HEK293 (cell line): ENCODE measurements at regions not wholly inside any gene's neighbourhood (a gene's known extent, or its start where the extent isn't known, plus 50 kb on each side); places are given as distances from the start of the nearest gene placed in this dataset.

Experiments used
- CTCF ChIA-PET: fragments of 350-600 bp; formaldehyde crosslinking; extraction: SDS; loops from one replicate; lab custom pipeline; 2021; ENCODE audit warnings: antibody characterized with exemption; lab: Yijun Ruan, JAX
- POLR2A ChIA-PET: fragments of 300-600 bp; formaldehyde crosslinking; extraction: SDS; loops from one replicate; lab custom pipeline; 2020; ENCODE audit warnings: antibody characterized with exemption, inconsistent platforms; lab: Yijun Ruan, JAX
- H3K27ac ChIP-seq: fragments of 200-500 bp; sonication (Bioruptor generic); 2 replicates; pipeline ENCODE4 v1.5.1; 2014; ENCODE audit warnings: low read depth, low read length, control low read depth, inconsistent platforms; ENCODE audit errors: extremely low read depth
- H3K36me3 ChIP-seq, 2 experiments: fragments of 200-500 bp in 1 of 2; sonication (Bioruptor generic) in 1 of 2; 1 replicate in 1 of 2; 2 replicates in 1 of 2; pipeline ENCODE4 v1.5.1; 2014 to 2017; ENCODE audit warnings: inconsistent platforms in 2 of 2, low read length in 2 of 2; ENCODE audit not compliant: control insufficient read depth in 2 of 2, insufficient read depth in 1 of 2
- H3K4me1 ChIP-seq: fragments of 200-500 bp; sonication (Bioruptor generic); 2 replicates; pipeline ENCODE4 v1.5.1; 2014; ENCODE audit warnings: mild to moderate bottlenecking, low read length, inconsistent platforms; ENCODE audit not compliant: control insufficient read depth, insufficient read depth
- H3K4me3 ChIP-seq: 2 replicates; pipeline ENCODE4 v1.5.1; 2011; ENCODE audit warnings: low read depth, mild to moderate bottlenecking, control low read depth, low read length, moderate library complexity
- H3K9me3 ChIP-seq: fragments of 200-500 bp; sonication (Bioruptor generic); 2 replicates; pipeline ENCODE4 v1.5.1; 2014; ENCODE audit warnings: low read depth, low read length, inconsistent platforms; ENCODE audit not compliant: control insufficient read depth, insufficient read depth
- EGR2 ChIP-seq: fragments of 450-650 bp; formaldehyde crosslinking; IDR thresholded peaks from 2 replicates; pipeline ENCODE4 v1.5.1; 2016; ENCODE audit warnings: low read depth, missing biosample characterization, missing genetic modification characterization
- GLIS1 ChIP-seq: fragments of 450-650 bp; formaldehyde crosslinking; IDR thresholded peaks from 2 replicates; pipeline ENCODE4 v1.5.1; 2016; ENCODE audit warnings: missing biosample characterization, missing genetic modification characterization
- OVOL3 ChIP-seq: fragments of 450-650 bp; formaldehyde crosslinking; IDR thresholded peaks from 2 replicates; pipeline ENCODE4 v1.5.1; 2016; ENCODE audit warnings: missing biosample characterization, missing genetic modification characterization
- SCRT1 ChIP-seq: fragments of 450-650 bp; formaldehyde crosslinking; IDR thresholded peaks from 2 replicates; pipeline ENCODE4 v1.5.1; 2016; ENCODE audit warnings: missing biosample characterization, missing genetic modification characterization, borderline replicate concordance
- ZBTB17 ChIP-seq: fragments of 450-650 bp; formaldehyde crosslinking; IDR thresholded peaks from 2 replicates; pipeline ENCODE4 v1.5.1; 2016; ENCODE audit warnings: missing biosample characterization, missing genetic modification characterization
- ZBTB7A ChIP-seq: fragments of 450-650 bp; formaldehyde crosslinking; IDR thresholded peaks from 2 replicates; pipeline ENCODE4 v1.5.1; 2016; ENCODE audit warnings: low read depth, missing biosample characterization, missing genetic modification characterization
- ZFP41 ChIP-seq: fragments of 450-650 bp; formaldehyde crosslinking; IDR thresholded peaks from 2 replicates; pipeline ENCODE4 v1.5.1; 2016; ENCODE audit warnings: missing biosample characterization, missing genetic modification characterization, borderline replicate concordance
- ZNF112 ChIP-seq: fragments of 450-650 bp; formaldehyde crosslinking; IDR thresholded peaks from 2 replicates; pipeline ENCODE4 v1.5.0; 2017; ENCODE audit warnings: missing biosample characterization, missing genetic modification characterization
- ZNF138 ChIP-seq: fragments of 450-650 bp; formaldehyde crosslinking; IDR thresholded peaks from 2 replicates; pipeline ENCODE4 v1.5.1; 2016; ENCODE audit warnings: missing biosample characterization, missing genetic modification characterization, borderline replicate concordance
- ZNF146 ChIP-seq: fragments of 450-650 bp; formaldehyde crosslinking; IDR thresholded peaks from 2 replicates; pipeline ENCODE4 v1.5.1; 2016; ENCODE audit warnings: missing biosample characterization, missing genetic modification characterization
- ZNF184 ChIP-seq: fragments of 450-650 bp; IDR thresholded peaks from 2 replicates; pipeline ENCODE4 v1.5.1; 2018; ENCODE audit warnings: missing biosample characterization, mild to moderate bottlenecking, missing genetic modification characterization
- ZNF274 ChIP-seq, 2 experiments: fragments of 200-500 bp in 1 of 2; fragments of 450-650 bp in 1 of 2; sonication (Bioruptor generic) in 1 of 2; formaldehyde crosslinking in 1 of 2; IDR thresholded peaks; 2 replicates each; pipeline versions ENCODE4 v1.5.1 to v1.6.1; 2014 to 2016; ENCODE audit warnings: borderline replicate concordance in 1 of 2, inconsistent platforms in 1 of 2, low read length in 1 of 2, missing biosample characterization in 1 of 2, missing genetic modification characterization in 1 of 2
- ZNF404 ChIP-seq: fragments of 450-650 bp; formaldehyde crosslinking; IDR thresholded peaks from 2 replicates; pipeline ENCODE4 v1.5.1; 2017; ENCODE audit warnings: missing biosample characterization, missing genetic modification characterization
- ZNF510 ChIP-seq: fragments of 450-650 bp; formaldehyde crosslinking; IDR thresholded peaks from 2 replicates; pipeline ENCODE4 v1.5.1; 2018; ENCODE audit warnings: mild to moderate bottlenecking, missing genetic modification characterization, missing biosample characterization; ENCODE audit not compliant: insufficient replicate concordance
- ZNF544 ChIP-seq: fragments of 450-650 bp; formaldehyde crosslinking; IDR thresholded peaks from 2 replicates; pipeline ENCODE4 v1.5.0; 2017; ENCODE audit warnings: missing biosample characterization, missing genetic modification characterization
- ZNF626 ChIP-seq: fragments of 450-650 bp; sonication (Bioruptor Pico); formaldehyde crosslinking; IDR thresholded peaks from 2 replicates; pipeline ENCODE4 v1.5.1; 2018; ENCODE audit warnings: missing biosample characterization, missing genetic modification characterization, inconsistent platforms
- ZNF701 ChIP-seq: fragments of 450-650 bp; formaldehyde crosslinking; IDR thresholded peaks from 2 replicates; pipeline ENCODE4 v1.5.1; 2016; ENCODE audit warnings: missing biosample characterization, missing genetic modification characterization
- ZNF837 ChIP-seq: fragments of 450-650 bp; formaldehyde crosslinking; IDR thresholded peaks from 2 replicates; pipeline ENCODE4 v1.5.1; 2016; ENCODE audit warnings: missing biosample characterization, missing genetic modification characterization
- ZSCAN16 ChIP-seq: fragments of 450-650 bp; formaldehyde crosslinking; IDR thresholded peaks from 2 replicates; pipeline ENCODE4 v1.5.1; 2016; ENCODE audit warnings: missing biosample characterization, missing genetic modification characterization
- TF ChIP-seq, protein P1 (sequence below): fragments of 450-650 bp; IDR thresholded peaks from 2 replicates; pipeline ENCODE4 v1.5.1; 2018; ENCODE audit warnings: missing biosample characterization, missing genetic modification characterization
- TF ChIP-seq, protein P2 (sequence below): fragments of 450-650 bp; formaldehyde crosslinking; IDR thresholded peaks from 2 replicates; pipeline ENCODE4 v1.5.1; 2016; ENCODE audit warnings: missing biosample characterization, missing genetic modification characterization, low read depth
- TF ChIP-seq, protein P3 (sequence below): fragments of 450-650 bp; formaldehyde crosslinking; conservative IDR thresholded peaks from 2 replicates; pipeline ENCODE4 v1.5.1; 2016; ENCODE audit warnings: low read depth, missing biosample characterization, missing genetic modification characterization
- TF ChIP-seq, protein P4 (sequence below): fragments of 450-650 bp; formaldehyde crosslinking; IDR thresholded peaks from 2 replicates; pipeline ENCODE4 v1.5.1; 2016; ENCODE audit warnings: missing biosample characterization, missing genetic modification characterization

DNA sequence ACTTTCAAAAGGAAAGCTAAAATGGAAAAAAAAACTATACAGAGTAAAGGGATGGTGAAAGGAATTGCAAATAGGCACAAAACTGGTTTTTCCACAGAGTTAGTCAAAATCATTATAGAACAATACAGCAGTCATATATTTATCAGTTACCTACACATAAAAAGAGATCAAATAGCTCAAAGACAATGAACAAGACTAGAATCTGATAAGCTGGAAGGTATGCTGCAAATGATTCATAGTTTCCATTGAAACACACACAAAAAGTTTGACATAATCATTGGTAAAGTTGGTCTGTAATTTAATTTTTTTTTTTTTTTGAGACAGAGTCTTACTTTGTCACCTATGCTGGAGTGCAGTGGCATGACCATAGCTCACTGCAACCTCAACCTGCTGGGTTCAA is 92.4 kb upstream of the SGCE start (continued):
- TF ChIP-seq GLIS1 (tag by site-specific recombination) = no peak

DNA sequence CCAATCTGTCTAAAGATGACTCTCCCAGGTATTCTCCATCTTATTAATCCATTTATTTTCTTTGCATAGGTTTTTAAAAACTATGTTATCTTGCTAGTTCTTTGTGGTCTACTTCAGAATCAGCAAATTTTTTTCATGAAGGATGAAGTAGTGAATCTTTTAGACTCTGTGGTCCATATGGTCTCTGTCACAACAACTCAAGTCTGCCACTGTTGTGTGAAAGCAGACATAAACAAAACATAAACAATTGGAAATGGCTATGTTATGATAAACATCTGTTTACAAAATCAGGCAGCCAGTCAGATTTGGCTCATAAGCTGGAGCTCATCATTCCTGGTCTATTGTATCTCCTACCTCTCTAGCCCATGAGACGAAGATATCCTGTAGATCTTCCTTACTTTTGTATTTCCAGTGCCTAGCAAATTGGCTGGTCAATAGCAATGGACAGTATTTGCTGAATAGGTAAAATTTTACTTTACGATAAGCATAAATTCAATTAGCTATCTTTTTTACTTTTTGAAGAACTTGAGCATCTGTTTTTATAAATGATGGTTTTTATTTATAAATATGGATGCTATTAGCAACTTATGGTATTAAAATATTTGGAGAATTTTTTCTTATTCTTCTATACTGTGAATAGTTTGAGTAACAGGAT is 104.6 kb upstream of the SGCE start:
- Histone ChIP-seq H3K27ac (no peak overlapping the region), H3K4me1 (no peaks in the 10 kb centered on the region), H3K9me3 (no peaks in the 10 kb centered on the region), H3K36me3 (no peaks in the 10 kb centered on the region), H3K4me3 (no peak overlapping the region)
- ChIA-PET POLR2A (no interaction called here), CTCF (no interaction called here)
- TF ChIP-seq ZNF274 (IDR thresholded peaks at IDR 0.05; ENCODE audit: low read length) (no peak), ZNF274 (tag by site-specific recombination; IDR thresholded peaks at IDR 0.05; ENCODE audit: borderline replicate concordance) (no peak), ZNF184 (no peak), ZNF138 (tag by site-specific recombination) (no peak), ZNF837 (tag by site-specific recombination) (no peak), ZBTB7A (tag by site-specific recombination) (no peak), ZNF626 (no peak), ZNF404 (no peak), OVOL3 (tag by site-specific recombination) (no peak), ZNF510 (tag by site-specific recombination) (no peak)
- TF ChIP-seq, protein P1, sequence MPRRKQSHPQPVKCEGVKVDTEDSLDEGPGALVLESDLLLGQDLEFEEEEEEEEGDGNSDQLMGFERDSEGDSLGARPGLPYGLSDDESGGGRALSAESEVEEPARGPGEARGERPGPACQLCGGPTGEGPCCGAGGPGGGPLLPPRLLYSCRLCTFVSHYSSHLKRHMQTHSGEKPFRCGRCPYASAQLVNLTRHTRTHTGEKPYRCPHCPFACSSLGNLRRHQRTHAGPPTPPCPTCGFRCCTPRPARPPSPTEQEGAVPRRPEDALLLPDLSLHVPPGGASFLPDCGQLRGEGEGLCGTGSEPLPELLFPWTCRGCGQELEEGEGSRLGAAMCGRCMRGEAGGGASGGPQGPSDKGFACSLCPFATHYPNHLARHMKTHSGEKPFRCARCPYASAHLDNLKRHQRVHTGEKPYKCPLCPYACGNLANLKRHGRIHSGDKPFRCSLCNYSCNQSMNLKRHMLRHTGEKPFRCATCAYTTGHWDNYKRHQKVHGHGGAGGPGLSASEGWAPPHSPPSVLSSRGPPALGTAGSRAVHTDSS (tag by site-specific recombination) = no peak

DNA sequence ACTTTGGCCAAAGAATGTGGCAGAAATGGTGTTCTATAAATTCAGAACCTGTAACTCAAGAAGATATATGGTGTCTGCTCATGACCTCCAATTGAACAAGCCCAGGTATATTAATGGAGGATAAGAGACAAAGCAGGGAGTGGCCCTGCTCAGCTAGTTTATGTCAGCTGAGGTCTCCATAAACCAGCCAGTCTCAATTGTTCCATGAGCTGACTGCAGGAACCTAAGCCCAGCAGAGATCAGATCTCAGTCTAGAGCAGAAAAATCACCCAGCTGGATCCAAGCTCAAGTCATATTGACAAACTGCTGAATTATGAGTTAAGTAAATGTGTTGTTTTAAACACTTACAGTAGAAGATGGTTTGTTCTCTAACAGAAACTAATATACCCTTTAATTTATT is 105.5 kb upstream of the SGCE start:
- TF ChIP-seq ZFP41 (tag by site-specific recombination) = no peak
- no peak for TF ChIP-seq ZBTB17
- no peak for TF ChIP-seq EGR2 (tag by site-specific recombination)
- TF ChIP-seq, protein P2, sequence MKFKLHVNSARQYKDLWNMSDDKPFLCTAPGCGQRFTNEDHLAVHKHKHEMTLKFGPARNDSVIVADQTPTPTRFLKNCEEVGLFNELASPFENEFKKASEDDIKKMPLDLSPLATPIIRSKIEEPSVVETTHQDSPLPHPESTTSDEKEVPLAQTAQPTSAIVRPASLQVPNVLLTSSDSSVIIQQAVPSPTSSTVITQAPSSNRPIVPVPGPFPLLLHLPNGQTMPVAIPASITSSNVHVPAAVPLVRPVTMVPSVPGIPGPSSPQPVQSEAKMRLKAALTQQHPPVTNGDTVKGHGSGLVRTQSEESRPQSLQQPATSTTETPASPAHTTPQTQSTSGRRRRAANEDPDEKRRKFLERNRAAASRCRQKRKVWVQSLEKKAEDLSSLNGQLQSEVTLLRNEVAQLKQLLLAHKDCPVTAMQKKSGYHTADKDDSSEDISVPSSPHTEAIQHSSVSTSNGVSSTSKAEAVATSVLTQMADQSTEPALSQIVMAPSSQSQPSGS = no peak
- no peak for TF ChIP-seq ZNF544
- TF ChIP-seq, all 188 proteins: peak for 0
- ChIA-PET CTCF (no interaction called here), POLR2A (no interaction called here)
- no peaks in the 10 kb centered on the region for H3K9me3 ChIP-seq
- no peaks in the 10 kb centered on the region for H3K36me3 ChIP-seq
- no peak overlapping the region for H3K4me3 ChIP-seq
- H3K4me1 ChIP-seq = no peaks in the 10 kb centered on the region
- H3K27ac ChIP-seq = no peak overlapping the region

DNA sequence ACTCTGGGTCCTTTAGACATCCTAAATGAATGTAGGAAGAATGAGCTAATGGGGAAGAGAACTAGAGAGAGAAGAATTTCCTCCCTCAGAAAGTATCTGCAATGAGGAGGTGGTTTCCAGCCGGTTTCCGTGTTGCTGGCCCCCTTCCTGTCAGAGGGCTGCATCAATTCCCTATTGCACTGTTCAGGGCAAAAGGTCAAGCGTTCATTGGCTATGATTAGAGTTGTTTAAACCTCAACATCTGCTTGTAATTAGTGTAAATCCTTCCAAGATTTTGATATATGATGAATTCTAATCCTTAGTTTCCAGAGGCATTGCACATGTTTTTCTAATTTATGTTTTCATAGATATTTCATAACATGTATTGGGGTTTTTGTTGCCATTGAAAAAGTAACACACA is 107.3 kb upstream of the SGCE start:
- POLR2A ChIA-PET = no interaction called here
- CTCF ChIA-PET = no interaction called here
- H3K27ac ChIP-seq = no peak overlapping the region
- TF ChIP-seq ZSCAN16 (tag by site-specific recombination) = no peak
- no peak for TF ChIP-seq ZNF146 (tag by site-specific recombination)
- TF ChIP-seq, protein P3, sequence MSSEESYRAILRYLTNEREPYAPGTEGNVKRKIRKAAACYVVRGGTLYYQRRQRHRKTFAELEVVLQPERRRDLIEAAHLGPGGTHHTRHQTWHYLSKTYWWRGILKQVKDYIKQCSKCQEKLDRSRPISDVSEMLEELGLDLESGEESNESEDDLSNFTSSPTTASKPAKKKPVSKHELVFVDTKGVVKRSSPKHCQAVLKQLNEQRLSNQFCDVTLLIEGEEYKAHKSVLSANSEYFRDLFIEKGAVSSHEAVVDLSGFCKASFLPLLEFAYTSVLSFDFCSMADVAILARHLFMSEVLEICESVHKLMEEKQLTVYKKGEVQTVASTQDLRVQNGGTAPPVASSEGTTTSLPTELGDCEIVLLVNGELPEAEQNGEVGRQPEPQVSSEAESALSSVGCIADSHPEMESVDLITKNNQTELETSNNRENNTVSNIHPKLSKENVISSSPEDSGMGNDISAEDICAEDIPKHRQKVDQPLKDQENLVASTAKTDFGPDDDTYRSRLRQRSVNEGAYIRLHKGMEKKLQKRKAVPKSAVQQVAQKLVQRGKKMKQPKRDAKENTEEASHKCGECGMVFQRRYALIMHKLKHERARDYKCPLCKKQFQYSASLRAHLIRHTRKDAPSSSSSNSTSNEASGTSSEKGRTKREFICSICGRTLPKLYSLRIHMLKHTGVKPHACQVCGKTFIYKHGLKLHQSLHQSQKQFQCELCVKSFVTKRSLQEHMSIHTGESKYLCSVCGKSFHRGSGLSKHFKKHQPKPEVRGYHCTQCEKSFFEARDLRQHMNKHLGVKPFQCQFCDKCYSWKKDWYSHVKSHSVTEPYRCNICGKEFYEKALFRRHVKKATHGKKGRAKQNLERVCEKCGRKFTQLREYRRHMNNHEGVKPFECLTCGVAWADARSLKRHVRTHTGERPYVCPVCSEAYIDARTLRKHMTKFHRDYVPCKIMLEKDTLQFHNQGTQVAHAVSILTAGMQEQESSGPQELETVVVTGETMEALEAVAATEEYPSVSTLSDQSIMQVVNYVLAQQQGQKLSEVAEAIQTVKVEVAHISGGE (tag by site-specific recombination) = no peak
- no peak for TF ChIP-seq ZNF701 (tag by site-specific recombination)
- TF ChIP-seq ZNF184 = no peak
- TF ChIP-seq, protein P4, sequence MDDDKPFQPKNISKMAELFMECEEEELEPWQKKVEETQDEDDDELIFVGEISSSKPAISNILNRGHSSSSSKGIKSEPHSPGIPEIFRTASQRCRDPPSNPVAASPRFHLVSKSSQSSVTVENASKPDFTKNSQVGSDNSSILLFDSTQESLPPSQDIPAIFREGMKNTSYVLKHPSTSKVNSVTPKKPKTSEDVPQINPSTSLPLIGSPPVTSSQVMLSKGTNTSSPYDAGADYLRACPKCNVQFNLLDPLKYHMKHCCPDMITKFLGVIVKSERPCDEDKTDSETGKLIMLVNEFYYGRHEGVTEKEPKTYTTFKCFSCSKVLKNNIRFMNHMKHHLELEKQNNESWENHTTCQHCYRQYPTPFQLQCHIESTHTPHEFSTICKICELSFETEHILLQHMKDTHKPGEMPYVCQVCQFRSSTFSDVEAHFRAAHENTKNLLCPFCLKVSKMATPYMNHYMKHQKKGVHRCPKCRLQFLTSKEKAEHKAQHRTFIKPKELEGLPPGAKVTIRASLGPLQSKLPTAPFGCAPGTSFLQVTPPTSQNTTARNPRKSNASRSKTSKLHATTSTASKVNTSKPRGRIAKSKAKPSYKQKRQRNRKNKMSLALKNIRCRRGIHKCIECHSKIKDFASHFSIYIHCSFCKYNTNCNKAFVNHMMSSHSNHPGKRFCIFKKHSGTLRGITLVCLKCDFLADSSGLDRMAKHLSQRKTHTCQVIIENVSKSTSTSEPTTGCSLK (tag by site-specific recombination) = no peak
- TF ChIP-seq SCRT1 (tag by site-specific recombination) = no peak
- no peak for TF ChIP-seq ZNF112 (tag by site-specific recombination)

More for the DNA sequence above, 107.3 kb upstream of the SGCE start:
- H3K36me3 ChIP-seq = no peaks in the 10 kb centered on the region
- no peak overlapping the region for H3K4me3 ChIP-seq
- no peaks in the 10 kb centered on the region for H3K4me1 ChIP-seq
- no peaks in the 10 kb centered on the region for H3K9me3 ChIP-seq
